PC-3 (cell line): ENCODE measurements at regions not wholly inside any gene's neighbourhood (a gene's known extent, or its start where the extent isn't known, plus 50 kb on each side); places are given as distances from the start of the nearest gene placed in this dataset.

ENCODE experiments used
- CTCF ChIP-seq: fragments of 300-600 bp; sonication (generic); conservative IDR thresholded peaks from 2 replicates; pipeline ENCODE4 v1.5.1; 2017; ENCODE audit warnings: antibody characterized with exemption, low read depth, mild to moderate bottlenecking, low read length
- EZH2 ChIP-seq: fragments of 300-600 bp; sonication (generic); IDR thresholded peaks from one replicate; pipeline ENCODE4 v1.6.1; 2017; ENCODE audit warnings: antibody characterized with exemption, mild to moderate bottlenecking, low read length; ENCODE audit not compliant: unreplicated experiment

- TF ChIP-seq CTCF (peak; percentile 88), EZH2 (no peak)
Measured at GRCh38 chr6:142692942-142693341, 252.0 kb downstream of the HIVEP2 start.
